Aorta (tissue), 5 donors: ENCODE measurements at regions not wholly inside any gene's neighbourhood (a gene's known extent, or its start where the extent isn't known, plus 50 kb on each side); places are given as distances from the start of the nearest gene placed in this dataset.
"Not testable (repeated sequence)": the region's sequence is repeated elsewhere in the genome, so short reads cannot be mapped to it uniquely, and the experiment has no call there.

Experiments
- ATAC-seq: fragments of 200-7000 bp; cut with Tn5 transposase; one replicate; pipeline ENCODE4 v1.9.1; 2022; ENCODE audit warnings: moderate library complexity; ENCODE audit not compliant: low FRiP score
- DNase-seq, 2 donors: peaks; one replicate each; pipeline ENCODE4 v3.0.0-alpha.2; 2020
- H3K27ac ChIP-seq, 2 donors: one replicate each; pipeline ENCODE4 v1.5.1; 2013; ENCODE audit warnings: low read length in 2 of 2, mild to moderate bottlenecking in 2 of 2, moderate library complexity in 2 of 2, control low read depth in 1 of 2, inconsistent platforms in 1 of 2, low read depth in 1 of 2
- H3K27me3 ChIP-seq, 2 donors: one replicate each; pipeline ENCODE4 v1.6.1; 2013; ENCODE audit warnings: control low read depth in 1 of 2, low read length in 1 of 2, mild to moderate bottlenecking in 1 of 2, moderate library complexity in 1 of 2; ENCODE audit not compliant: insufficient read depth in 2 of 2, control insufficient read depth in 1 of 2
- H3K36me3 ChIP-seq, 2 donors: one replicate each; pipeline ENCODE4 v1.6.1; 2013; ENCODE audit warnings: control low read depth in 1 of 2, low read length in 1 of 2, mild to moderate bottlenecking in 1 of 2; ENCODE audit not compliant: insufficient read depth in 2 of 2, control insufficient read depth in 1 of 2
- H3K4me1 ChIP-seq, 2 donors: one replicate each; pipeline ENCODE4 v1.6.1; 2013; ENCODE audit warnings: low read length in 2 of 2, control low read depth in 1 of 2, mild to moderate bottlenecking in 1 of 2, moderate library complexity in 1 of 2; ENCODE audit not compliant: insufficient read depth in 2 of 2, control insufficient read depth in 1 of 2
- H3K4me3 ChIP-seq, 2 donors: one replicate each; pipeline ENCODE4 v1.5.1; 2013; ENCODE audit warnings: low read length in 2 of 2, control low read depth in 1 of 2, mild to moderate bottlenecking in 1 of 2
- H3K9me3 ChIP-seq: one replicate; pipeline ENCODE4 v1.6.1; 2013; ENCODE audit warnings: mild to moderate bottlenecking, low read length; ENCODE audit not compliant: control insufficient read depth
- WGBS, 2 donors: extraction: QIAGEN DNeasy Blood & Tissue Kit; methylation state at CpG; one replicate each; pipeline ENCODE4 v1.1.7; 2013; 5-methylcytosine and 5-hydroxymethylcytosine counted together
- intact Hi-C, 2 donors: fragments of 100-400 bp; cut with DNase I; formaldehyde crosslinking; loops; one replicate each; pipeline versions ENCODE4 v1.14.2 to v1.15.0; 2022
- donor health status: healthy with polysubstance abuse.
- donor health status: Bipolar disorder and iron deficiency.
- donor health status: DM: no; HTN: no; CAD: no.
- donor health status: DM: no; HTN: no; CAD: no.
- donor health status: DM: yes; HTN: yes; CAD: no.

DNA sequence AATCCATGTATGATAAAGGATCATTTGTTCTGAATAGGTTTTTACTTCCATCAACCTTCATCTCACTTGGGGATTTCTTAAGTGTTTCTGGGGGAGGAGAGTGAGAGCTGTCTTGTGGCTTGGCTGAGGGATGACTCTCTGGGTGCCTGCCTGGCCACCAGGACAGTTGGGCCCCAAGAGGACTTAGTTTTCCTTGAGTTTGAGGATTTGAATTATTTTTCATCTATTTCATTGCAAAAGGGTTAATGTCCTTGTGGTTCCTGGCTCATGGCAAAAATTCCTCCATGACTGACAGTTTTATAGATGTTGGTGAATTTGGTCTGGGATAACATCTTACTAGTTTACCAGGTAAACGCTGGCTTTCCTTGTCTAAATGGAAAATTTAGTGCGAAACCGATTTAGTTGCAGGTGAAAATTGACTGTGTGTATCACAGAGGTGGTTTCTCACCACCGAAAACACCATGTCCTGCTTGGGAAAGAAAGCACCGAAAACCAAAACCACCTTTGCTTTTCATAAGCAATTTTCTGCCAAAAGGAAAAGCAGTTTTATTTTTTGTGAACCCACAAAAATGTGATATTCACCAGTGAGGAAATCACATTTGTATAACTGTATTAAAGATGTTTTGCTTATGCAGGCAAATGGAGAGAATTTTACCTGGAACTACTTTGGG, 331.3 kb upstream of the SFRP2 start:
- Histone ChIP-seq H3K27ac (no peak overlapping the region), H3K9me3 (no peaks in the 10 kb centered on the region), H3K4me1 (no peaks in the 10 kb centered on the region), H3K36me3 (no peaks in the 10 kb centered on the region), H3K27me3 (no peaks in the 10 kb centered on the region), H3K4me3 (no peak overlapping the region)
- ATAC-seq: no peak
- 87 to 88% methylated on average over 5 of the region's 5 CpGs for WGBS, 2 donors
- DNase-seq: no peak
- intact Hi-C loops: no loop called here

DNA sequence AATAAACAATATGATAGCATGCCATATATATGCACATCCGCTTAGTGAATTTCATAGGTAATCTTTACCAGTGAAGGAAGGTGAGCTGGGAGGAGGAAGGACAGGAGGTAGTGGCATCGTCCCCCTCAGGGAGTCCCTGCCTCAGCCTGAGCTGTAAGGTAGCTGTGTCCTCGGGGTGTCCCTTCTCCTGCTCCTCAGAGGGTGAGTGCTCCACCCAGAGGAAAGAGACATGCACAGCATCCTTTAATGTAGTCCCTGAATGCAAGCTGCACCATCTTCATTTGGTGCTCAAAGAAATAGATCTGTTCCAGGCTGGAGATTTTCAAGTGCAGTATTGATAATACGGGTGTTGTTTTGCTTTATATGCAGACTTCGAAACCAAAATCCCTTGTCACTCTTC, 330.4 kb upstream of the SFRP2 start:
- no peak for ATAC-seq
- DNase-seq: no peak

DNA sequence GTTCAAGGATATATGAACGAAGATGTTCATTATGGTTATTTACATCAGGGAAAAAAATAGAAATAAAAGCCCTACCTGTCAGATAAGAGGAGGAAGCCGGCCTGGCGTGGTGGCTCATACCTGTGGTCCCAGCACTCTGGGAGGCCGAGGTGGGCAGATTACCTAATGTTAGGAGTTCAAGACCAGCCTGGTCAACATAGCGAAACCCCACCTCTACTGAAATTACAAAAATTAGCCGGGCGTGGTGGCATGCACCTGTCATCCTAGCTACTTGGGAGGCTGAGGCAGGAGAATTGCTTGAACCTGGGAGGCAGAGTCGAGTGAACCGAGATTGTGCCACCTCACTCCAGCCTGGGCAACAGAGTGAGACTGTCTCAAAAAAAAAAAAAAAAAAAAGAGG, 328.8 kb upstream of the SFRP2 start:
- DNase-seq, H3K4me1 ChIP-seq: not testable (repeated sequence)
- WGBS, 2 donors: 90 to 96% methylated on average over 9 of the region's 9 CpGs

More for the DNA sequence above, 330.4 kb upstream of the SFRP2 start:
- H3K36me3 ChIP-seq: no peaks in the 10 kb centered on the region
- H3K4me1 ChIP-seq: no peaks in the 10 kb centered on the region
- H3K9me3 ChIP-seq: no peaks in the 10 kb centered on the region
- no peak overlapping the region for H3K27ac ChIP-seq
- intact Hi-C loops: no loop called here
- H3K27me3 ChIP-seq: no peaks in the 10 kb centered on the region
- WGBS, 2 donors: 75 to 80% methylated on average over 5 of the region's 5 CpGs
- H3K4me3 ChIP-seq: no peak overlapping the region

DNA sequence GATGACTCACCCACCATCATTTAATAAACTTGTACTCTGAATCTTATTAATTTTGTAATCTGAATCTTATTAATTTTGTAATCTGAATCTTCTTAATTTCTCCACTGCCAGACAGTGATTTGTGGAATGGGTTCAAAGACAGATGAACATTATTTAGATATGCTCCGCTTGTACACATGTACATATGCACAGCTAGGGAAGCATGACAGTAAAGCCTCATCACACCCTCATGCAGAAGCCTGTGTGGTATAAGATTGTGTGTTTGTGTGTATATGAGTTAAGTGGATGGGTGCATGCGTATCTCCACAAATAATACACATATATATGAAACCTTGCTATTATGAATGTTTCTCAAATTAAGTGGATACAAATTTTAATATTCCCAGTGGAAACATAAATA, 318.5 kb upstream of the SFRP2 start:
- intact Hi-C loops: no loop called here
- Histone ChIP-seq H3K36me3 (no peaks in the 10 kb centered on the region), H3K4me1 (no peaks in the 10 kb centered on the region), H3K9me3 (no peaks in the 10 kb centered on the region), H3K4me3 (no peak overlapping the region), H3K27ac (no peak overlapping the region), H3K27me3 (no peaks in the 10 kb centered on the region)
- ATAC-seq (no peak), DNase-seq (no peak)
- 96 to 99% methylated on average over 2 of the region's 2 CpGs for WGBS, 2 donors

More for the DNA sequence above, 328.8 kb upstream of the SFRP2 start:
- H3K4me3 ChIP-seq, H3K36me3 ChIP-seq, H3K27ac ChIP-seq, intact Hi-C loops, H3K27me3 ChIP-seq, H3K9me3 ChIP-seq, ATAC-seq: not testable (repeated sequence)

DNA sequence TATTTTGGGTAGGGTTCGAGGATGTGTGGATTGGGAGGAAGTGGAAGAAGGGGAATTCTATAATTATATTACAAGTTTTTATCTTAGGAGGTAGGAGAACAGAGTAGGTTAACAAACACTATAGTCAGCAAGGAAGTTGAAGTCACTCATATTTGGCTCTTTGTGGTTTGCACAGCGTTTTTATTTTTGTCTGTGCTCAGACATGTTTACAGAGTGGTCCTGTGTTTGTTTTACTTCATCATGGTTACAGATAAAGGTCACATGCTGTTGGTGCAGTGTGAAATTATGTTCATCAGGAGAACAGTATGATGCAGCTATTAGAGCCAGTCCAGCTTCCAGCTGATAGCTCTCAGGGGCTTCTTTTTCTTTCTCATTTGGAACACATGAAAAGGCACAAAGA, 299.9 kb upstream of the SFRP2 start:
- DNase-seq (no peak), ATAC-seq (no peak)
- intact Hi-C loops: no loop called here
- Histone ChIP-seq H3K9me3 (no peaks in the 10 kb centered on the region), H3K4me1 (no peaks in the 10 kb centered on the region), H3K4me3 (no peak overlapping the region), H3K36me3 (no peaks in the 10 kb centered on the region), H3K27ac (no peak overlapping the region), H3K27me3 (no peaks in the 10 kb centered on the region)
- 37% methylated on average over 2 of the region's 2 CpGs for WGBS, 2 donors

DNA sequence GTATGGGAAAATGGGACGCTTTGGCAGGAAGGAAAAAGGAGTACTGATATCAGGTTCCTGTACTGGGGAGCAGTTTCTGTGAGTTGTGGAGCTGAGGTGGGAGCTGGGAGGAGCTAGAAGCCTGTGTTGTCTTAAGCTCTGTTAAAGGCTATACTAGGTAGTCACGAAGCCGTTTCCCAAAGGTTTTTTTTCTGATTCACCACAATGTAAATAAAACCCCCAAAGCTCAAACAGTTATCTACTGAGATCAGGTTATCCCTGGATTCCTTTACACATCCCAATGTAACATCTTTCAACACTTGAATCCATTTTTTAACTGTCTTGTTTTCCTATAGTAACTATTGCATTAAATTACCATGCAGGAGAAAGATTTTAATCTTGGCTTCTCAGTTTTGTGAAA, 297.4 kb upstream of the SFRP2 start:
- Histone ChIP-seq H3K4me1 (no peaks in the 10 kb centered on the region), H3K36me3 (no peaks in the 10 kb centered on the region), H3K27ac (no peak overlapping the region), H3K4me3 (no peak overlapping the region), H3K27me3 (no peaks in the 10 kb centered on the region), H3K9me3 (no peaks in the 10 kb centered on the region)
- ATAC-seq (no peak), DNase-seq (no peak)
- intact Hi-C loops: no loop called here
- 69 to 72% methylated on average over 3 of the region's 3 CpGs for WGBS, 2 donors

DNA sequence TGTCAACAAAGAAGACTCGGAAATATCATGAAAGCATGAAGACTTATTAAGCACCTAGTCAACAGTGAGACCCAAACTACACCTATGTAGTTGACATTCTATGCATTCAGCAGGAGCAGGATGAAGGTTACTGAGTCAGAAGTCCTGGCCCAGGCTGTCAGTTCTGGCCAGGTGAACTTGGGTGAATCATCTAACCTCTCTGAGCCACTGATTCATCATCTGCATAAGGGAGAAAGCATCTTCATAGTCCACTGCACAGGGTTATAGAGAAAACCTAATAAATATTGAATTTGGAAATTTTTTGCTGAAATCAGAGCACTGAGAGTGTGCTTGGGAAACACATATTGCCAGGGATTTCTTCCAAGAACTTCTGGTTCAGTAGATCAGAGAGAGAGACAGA, 296.0 kb upstream of the SFRP2 start:
- no peak for DNase-seq
- ATAC-seq: no peak
- 96% methylated on average over 1 of the region's 1 CpG for WGBS, 2 donors

DNA sequence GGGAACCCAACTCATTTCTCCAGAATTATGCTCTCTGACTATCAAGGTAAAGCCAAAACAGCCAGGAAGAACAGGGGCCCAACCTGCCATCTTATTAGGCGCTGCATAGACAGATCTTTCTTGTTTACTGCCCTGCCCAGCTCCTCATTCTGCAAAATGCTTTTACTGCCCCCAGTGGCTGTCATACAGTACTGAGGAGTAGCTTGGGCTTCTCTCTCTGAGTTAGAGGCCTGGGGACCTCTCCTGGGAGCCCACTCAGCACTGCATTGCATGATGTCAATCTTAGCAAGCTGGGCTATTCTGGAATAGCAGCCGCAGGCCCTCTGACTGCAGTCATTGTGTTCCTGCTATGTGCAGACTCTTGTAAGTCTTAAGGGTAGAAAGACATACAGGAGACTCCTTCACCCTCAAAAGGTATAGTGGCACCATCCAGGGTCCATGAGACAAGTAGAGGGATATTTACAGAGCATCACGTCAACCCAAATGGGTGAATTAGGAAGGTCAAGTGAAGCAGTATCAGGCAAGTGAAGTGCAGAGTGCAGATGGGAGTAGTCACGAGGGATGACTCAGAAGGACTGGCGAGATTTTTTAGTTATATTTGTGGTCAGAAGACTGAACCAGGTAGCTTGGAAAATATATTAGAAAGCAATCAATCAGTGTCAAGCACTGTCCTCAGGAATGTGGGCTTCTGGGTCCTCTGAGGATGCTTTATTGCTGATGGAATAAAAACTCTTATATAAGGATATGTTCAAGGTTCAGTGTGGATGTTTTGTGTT, 294.1 kb upstream of the SFRP2 start:
- intact Hi-C loops: no loop called here
- Histone ChIP-seq H3K9me3 (no peaks in the 10 kb centered on the region), H3K27me3 (no peaks in the 10 kb centered on the region), H3K36me3 (no peaks in the 10 kb centered on the region), H3K4me3 (no peak overlapping the region), H3K4me1 (no peaks in the 10 kb centered on the region), H3K27ac (no peak overlapping the region)
- 87 to 90% methylated on average over 5 of the region's 5 CpGs for WGBS, 2 donors
- DNase-seq (no peak), ATAC-seq (no peak)

More for the DNA sequence above, 296.0 kb upstream of the SFRP2 start:
- H3K36me3 ChIP-seq: no peaks in the 10 kb centered on the region
- intact Hi-C loops: no loop called here
- H3K4me3 ChIP-seq: no peak overlapping the region
- no peaks in the 10 kb centered on the region for H3K4me1 ChIP-seq
- no peaks in the 10 kb centered on the region for H3K27me3 ChIP-seq
- no peaks in the 10 kb centered on the region for H3K9me3 ChIP-seq
- H3K27ac ChIP-seq: no peak overlapping the region

DNA sequence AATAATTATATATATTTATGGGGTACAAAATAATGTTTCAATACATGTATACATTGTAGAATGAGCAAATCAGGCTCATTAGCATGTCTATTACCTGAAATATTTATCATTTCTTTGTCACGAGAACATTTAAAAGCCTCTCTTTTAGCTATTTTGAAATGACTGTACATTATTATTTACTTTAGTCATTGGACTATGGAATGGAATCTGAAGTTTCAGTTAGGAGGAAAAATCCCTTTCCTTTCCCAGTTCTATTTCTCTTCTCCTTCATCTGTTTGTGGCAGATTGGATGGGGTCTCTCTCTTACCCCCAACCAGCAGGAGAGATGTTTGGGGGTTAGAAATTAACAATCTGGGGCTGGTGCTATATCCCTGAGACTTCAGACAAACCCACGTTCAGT, 292.5 kb upstream of the SFRP2 start:
- Histone ChIP-seq H3K36me3 (no peaks in the 10 kb centered on the region), H3K9me3 (no peaks in the 10 kb centered on the region), H3K27ac (no peak overlapping the region), H3K27me3 (no peaks in the 10 kb centered on the region), H3K4me3 (no peak overlapping the region), H3K4me1 (no peaks in the 10 kb centered on the region)
- WGBS, 2 donors: 81 to 83% methylated on average over 2 of the region's 2 CpGs
- intact Hi-C loops: no loop called here
- no peak for ATAC-seq
- DNase-seq: no peak
